Osteoblast (primary cell): ENCODE measurements at regions not wholly inside any gene's neighbourhood (a gene's known extent, or its start where the extent isn't known, plus 50 kb on each side); places are given as distances from the start of the nearest gene placed in this dataset.
"Not testable (repeated sequence)": the region's sequence is repeated elsewhere in the genome, so short reads cannot be mapped to it uniquely, and the experiment has no call there.

Source experiments
- DNase-seq: peaks from one replicate; pipeline ENCODE4 v3.0.0; 2011; ENCODE audit warnings: low spot score, mixed read lengths; ENCODE audit not compliant: insufficient read length; ENCODE audit errors: missing footprints
- H2AFZ ChIP-seq: 2 replicates; pipeline ENCODE4 v1.6.0; 2011; ENCODE audit warnings: mild to moderate bottlenecking, low read length
- H3K27ac ChIP-seq: 2 replicates; pipeline ENCODE4 v1.5.1; 2011; ENCODE audit warnings: mild to moderate bottlenecking, low read depth, low read length, moderate library complexity
- H3K27me3 ChIP-seq: 2 replicates; pipeline ENCODE4 v1.6.0; 2012; ENCODE audit warnings: mild to moderate bottlenecking, control low read depth, inconsistent platforms, low read length, moderate library complexity; ENCODE audit not compliant: insufficient read depth
- H3K36me3 ChIP-seq: 2 replicates; pipeline ENCODE4 v1.5.1; 2011; ENCODE audit warnings: mild to moderate bottlenecking, low read length, control low read depth, moderate library complexity; ENCODE audit not compliant: insufficient read depth
- H3K4me1 ChIP-seq: 2 replicates; pipeline ENCODE4 v1.5.1; 2011; ENCODE audit warnings: mild to moderate bottlenecking, low read length, control low read depth, moderate library complexity; ENCODE audit not compliant: insufficient read depth
- H3K4me2 ChIP-seq: 2 replicates; pipeline ENCODE4 v1.6.0; 2011; ENCODE audit warnings: mild to moderate bottlenecking, low read length; ENCODE audit not compliant: insufficient read depth
- H3K4me3 ChIP-seq: fragments of 200-600 bp; sonication (generic); 3 replicates; pipeline ENCODE4 v1.5.1; 2012; ENCODE audit warnings: mild to moderate bottlenecking, low read length, inconsistent platforms; ENCODE audit not compliant: insufficient read depth
- H3K79me2 ChIP-seq: 2 replicates; pipeline ENCODE4 v1.6.0; 2012; ENCODE audit warnings: mild to moderate bottlenecking, low read length, control low read depth, inconsistent platforms; ENCODE audit not compliant: insufficient read depth
- H3K9me3 ChIP-seq: 2 replicates; pipeline ENCODE4 v1.5.1; 2011; ENCODE audit warnings: low read depth, low read length, control low read depth
- H4K20me1 ChIP-seq: 2 replicates; pipeline ENCODE4 v1.6.0; 2012; ENCODE audit warnings: mild to moderate bottlenecking, low read length, control low read depth; ENCODE audit not compliant: insufficient read depth
- TF ChIP-seq, protein P1 (sequence below): IDR thresholded peaks from 2 replicates; pipeline ENCODE4 v1.5.1; 2011; ENCODE audit warnings: mild to moderate bottlenecking, low read depth, low read length, moderate library complexity; ENCODE audit errors: extremely low read depth

DNA sequence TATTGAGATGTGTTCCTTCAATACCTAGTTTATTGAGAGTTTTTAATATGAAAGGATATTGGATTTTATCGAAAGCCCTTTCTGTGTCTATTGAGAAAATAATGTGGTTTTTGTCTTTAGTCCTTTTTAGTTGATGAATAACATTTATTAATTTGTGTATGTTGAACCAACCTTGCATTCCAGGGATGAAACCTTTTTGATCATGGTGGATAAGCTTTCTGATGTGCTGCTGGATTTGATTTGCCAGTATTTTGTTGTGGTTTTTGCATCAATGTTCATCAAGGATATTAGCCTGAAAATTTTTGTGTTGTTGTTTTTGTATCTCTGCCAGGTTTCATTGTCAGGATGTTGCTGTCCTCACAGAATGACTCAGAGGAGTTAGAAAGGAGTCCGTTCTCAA lies 1710.4 kb downstream of the SUCLG1 start:
- no peak overlapping the region for H2AFZ ChIP-seq
- H3K27me3 ChIP-seq, result no peaks in the 10 kb centered on the region
- no peaks in the 10 kb centered on the region for H3K36me3 ChIP-seq
- H3K4me2 ChIP-seq, result no peak overlapping the region
- no peak for DNase-seq
- H4K20me1 ChIP-seq, result no peaks in the 10 kb centered on the region
- H3K4me3 ChIP-seq, result no peak overlapping the region
- H3K4me1 ChIP-seq, result no peaks in the 10 kb centered on the region
- no peaks in the 10 kb centered on the region for H3K9me3 ChIP-seq
- H3K27ac ChIP-seq, result no peak overlapping the region
- TF ChIP-seq, protein P1, sequence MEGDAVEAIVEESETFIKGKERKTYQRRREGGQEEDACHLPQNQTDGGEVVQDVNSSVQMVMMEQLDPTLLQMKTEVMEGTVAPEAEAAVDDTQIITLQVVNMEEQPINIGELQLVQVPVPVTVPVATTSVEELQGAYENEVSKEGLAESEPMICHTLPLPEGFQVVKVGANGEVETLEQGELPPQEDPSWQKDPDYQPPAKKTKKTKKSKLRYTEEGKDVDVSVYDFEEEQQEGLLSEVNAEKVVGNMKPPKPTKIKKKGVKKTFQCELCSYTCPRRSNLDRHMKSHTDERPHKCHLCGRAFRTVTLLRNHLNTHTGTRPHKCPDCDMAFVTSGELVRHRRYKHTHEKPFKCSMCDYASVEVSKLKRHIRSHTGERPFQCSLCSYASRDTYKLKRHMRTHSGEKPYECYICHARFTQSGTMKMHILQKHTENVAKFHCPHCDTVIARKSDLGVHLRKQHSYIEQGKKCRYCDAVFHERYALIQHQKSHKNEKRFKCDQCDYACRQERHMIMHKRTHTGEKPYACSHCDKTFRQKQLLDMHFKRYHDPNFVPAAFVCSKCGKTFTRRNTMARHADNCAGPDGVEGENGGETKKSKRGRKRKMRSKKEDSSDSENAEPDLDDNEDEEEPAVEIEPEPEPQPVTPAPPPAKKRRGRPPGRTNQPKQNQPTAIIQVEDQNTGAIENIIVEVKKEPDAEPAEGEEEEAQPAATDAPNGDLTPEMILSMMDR, result no peak
- no peaks in the 10 kb centered on the region for H3K79me2 ChIP-seq

DNA sequence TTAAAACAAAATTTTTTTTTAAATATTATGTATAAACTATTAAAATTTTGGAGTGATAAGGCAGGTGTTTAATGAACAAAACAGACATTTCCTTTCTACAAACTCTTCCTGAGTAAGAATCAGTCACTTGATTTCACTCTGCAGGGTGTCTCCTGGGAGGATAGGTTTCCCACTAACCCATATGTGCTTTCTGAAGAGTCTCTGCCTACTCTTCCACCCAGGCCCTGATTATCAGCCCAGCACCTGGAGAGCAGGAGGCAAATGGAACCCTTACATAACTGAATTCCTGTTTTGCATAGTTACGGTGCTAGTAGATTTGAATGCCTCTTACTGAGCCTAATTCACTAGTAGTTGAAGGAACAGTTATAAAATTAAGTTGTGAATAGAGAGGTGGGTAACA lies 1718.6 kb downstream of the SUCLG1 start:
- DNase-seq, result no peak
- Histone ChIP-seq H3K9me3 (no peaks in the 10 kb centered on the region), H3K27me3 (no peaks in the 10 kb centered on the region), H3K4me3 (no peak overlapping the region), H3K79me2 (no peaks in the 10 kb centered on the region), H4K20me1 (no peaks in the 10 kb centered on the region), H3K36me3 (no peaks in the 10 kb centered on the region), H3K4me2 (no peak overlapping the region), H3K27ac (no peak overlapping the region), H2AFZ (no peak overlapping the region), H3K4me1 (no peaks in the 10 kb centered on the region)
- TF ChIP-seq, protein P1, result no peak

GRCh38 chr2:82737965-82738364 lies 1721.1 kb downstream of the SUCLG1 start:
- H3K9me3 ChIP-seq, H3K27me3 ChIP-seq, H2AFZ ChIP-seq, DNase-seq, H3K4me3 ChIP-seq, H3K27ac ChIP-seq, H3K79me2 ChIP-seq, H3K4me1 ChIP-seq, H4K20me1 ChIP-seq, H3K36me3 ChIP-seq, H3K4me2 ChIP-seq: not testable (repeated sequence)

DNA sequence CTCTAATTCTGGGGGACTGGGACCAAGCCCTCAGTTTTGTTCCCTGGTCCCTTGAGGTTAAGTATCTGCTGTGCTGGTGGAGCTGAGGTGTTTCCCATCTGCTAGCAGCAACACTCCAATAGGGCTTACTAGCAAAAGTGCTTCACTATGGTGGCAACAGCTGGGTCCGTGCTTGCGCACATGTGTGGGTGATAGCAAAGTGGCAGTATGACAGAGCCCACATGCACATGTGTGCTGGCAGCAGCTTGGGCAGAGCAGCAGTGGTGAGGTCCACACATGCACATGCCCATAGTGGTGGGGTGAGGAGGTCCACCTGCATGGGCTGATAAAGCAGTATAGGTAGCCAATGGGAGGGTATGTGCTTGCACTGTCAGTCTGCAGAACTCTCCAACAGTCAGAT lies 1723.7 kb downstream of the SUCLG1 start:
- Histone ChIP-seq H3K79me2 (no peaks in the 10 kb centered on the region), H4K20me1 (no peaks in the 10 kb centered on the region), H3K27me3 (no peaks in the 10 kb centered on the region), H2AFZ (no peak overlapping the region), H3K27ac (no peak overlapping the region), H3K4me2 (no peak overlapping the region), H3K4me1 (no peaks in the 10 kb centered on the region), H3K9me3 (no peaks in the 10 kb centered on the region), H3K4me3 (no peak overlapping the region), H3K36me3 (no peaks in the 10 kb centered on the region)
- no peak for DNase-seq
- TF ChIP-seq, protein P1, result no peak

DNA sequence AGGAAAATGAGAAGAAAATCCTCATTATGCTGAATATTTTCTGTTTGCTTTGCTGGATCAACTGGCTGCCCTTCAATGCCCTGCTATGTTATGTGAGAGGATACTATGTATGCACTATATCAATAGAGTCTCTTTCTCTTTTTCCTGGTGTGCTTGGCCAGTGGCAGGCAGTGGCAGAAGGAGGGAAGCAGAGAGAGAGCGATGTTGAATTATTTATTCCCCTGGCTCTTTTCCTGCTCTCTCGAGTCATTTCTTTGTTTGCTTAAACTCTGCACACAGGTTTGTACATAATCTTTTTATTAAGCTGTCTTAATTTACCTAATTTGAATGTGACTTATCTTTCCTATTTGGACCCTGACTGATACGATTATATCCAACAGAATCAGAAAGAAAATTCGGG lies 1727.3 kb downstream of the SUCLG1 start:
- Histone ChIP-seq H3K36me3 (no peaks in the 10 kb centered on the region), H3K4me3 (no peak overlapping the region), H4K20me1 (no peaks in the 10 kb centered on the region), H3K4me1 (no peaks in the 10 kb centered on the region), H3K27me3 (no peaks in the 10 kb centered on the region), H3K9me3 (no peaks in the 10 kb centered on the region), H3K27ac (no peak overlapping the region), H2AFZ (no peak overlapping the region), H3K79me2 (no peaks in the 10 kb centered on the region), H3K4me2 (no peak overlapping the region)
- no peak for DNase-seq
- TF ChIP-seq, protein P1, result no peak
